HG03064 (cell line): ENCODE measurements at regions not wholly inside any gene's neighbourhood (a gene's known extent, or its start where the extent isn't known, plus 50 kb on each side); places are given as distances from the start of the nearest gene placed in this dataset.

Experiments
- ATAC-seq: cut with Tn5 transposase; IDR thresholded peaks from one replicate; pipeline ENCODE4 v1.9.1; 2021; ENCODE audit warnings: low read depth; ENCODE audit not compliant: unreplicated experiment

DNA sequence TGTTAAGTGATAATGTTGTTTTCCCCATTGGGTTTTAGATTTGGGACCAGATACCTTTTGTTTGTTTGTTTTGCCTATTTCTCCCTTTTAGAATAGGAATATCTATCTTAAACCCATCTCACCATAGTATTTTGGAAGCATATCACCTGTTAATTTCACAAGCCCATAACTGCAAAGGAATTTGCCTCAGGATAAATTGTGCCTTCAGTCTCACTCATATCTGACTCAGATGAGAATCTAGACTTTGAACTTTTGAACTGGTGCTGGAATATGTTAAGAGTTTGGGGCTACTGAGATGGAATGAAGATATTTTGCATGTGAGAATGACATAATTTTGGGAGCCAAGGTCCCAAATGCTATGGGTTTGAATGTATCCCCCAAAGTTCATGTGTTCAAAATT lies 607.4 kb downstream of the HACE1 start:
- no peak for ATAC-seq

DNA sequence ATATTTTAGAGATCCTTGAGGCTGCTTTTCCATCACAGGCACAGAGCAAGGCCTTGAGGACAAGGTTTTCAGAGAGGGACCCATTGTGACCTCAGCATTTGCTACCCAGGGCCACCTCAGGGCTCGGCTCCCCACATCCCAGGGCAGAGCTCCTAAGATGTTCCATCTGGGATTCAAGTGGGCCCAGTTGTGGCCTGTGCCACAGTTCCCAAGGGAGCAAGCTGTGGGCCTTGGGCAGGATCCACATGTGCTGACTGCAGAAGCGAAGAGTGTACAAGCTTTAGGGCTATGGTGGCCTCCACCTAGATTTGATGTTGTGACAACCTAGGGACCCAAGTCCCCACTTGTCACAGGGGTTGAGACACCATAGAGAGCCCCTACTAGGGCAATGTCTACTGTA lies 608.1 kb downstream of the HACE1 start:
- ATAC-seq, result no peak

DNA sequence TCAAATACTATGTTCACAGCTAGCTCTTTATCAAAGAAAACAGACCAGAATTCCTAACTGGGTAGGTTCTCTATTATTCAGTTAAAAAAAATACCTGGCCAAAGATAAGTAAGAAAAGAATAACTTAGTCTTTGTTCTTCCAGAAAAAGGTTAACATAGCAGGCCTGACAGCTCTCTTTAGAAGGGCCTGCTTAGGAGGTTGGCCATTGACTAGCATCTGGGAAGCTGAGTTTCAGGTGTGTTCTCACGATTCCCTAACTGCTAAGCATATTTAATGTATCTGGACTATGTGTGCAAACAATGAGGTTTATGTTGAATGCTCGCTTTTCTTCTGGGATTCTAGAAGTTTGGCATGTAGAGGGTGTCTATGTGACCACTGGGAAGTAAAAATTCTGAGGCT lies 618.9 kb downstream of the HACE1 start:
- no peak for ATAC-seq

DNA sequence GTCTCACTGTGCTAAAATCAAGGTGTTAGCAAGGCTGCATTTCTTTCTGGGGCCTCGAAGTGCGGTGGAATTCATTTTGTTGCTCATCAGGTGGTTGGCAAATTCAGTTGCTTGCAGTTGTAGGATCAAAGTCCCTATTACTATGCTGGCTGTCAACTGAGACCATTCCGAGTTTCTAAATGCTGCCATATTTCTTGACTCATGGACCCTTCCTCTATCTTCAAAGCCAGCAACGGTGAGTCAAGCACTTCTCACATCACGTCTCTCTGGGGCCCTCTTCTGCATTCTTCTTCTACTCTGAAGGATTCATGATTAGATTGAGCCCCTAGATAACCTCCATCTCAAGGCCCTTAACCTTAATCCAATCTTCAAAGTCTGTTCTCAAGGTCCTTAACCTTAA lies 619.7 kb downstream of the HACE1 start:
- ATAC-seq, result no peak

DNA sequence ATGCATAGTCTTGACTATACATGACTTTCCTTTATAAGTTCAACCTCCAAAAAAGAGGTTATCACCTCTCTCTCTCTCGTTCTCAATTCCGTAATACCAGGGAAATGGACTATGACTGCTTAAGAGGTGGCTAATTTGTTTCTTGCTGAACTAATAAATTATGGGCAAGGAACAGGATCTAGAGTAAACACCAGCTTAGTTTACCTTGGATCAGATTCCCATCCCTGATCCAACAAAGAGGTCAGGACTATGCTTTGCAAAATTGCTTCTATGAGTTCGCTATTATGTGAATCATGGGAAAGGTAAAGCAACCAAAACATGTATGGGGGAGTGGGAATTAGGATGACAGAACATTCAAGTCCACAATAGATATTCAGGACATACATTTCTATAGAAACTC lies 630.7 kb downstream of the HACE1 start:
- no peak for ATAC-seq

DNA sequence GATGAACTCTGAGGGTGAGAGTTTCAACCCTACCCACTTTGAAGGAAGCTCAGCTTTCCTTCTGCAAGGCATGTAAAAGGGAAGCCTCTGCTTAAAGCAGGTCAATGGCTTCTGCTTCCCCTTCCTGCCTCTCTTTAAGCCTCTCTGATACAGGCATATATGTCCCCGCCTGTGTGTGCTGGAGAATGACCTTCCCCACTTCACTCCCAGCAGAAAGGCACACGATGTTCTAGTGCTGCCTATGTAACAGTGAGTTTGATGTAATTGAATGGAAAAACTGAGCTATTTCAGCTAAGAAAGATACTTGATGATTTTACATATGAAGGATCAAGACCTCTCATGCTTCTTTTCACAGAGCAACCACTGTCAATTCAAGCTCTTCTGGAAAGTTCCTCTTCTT lies 632.2 kb downstream of the HACE1 start:
- no peak for ATAC-seq

DNA sequence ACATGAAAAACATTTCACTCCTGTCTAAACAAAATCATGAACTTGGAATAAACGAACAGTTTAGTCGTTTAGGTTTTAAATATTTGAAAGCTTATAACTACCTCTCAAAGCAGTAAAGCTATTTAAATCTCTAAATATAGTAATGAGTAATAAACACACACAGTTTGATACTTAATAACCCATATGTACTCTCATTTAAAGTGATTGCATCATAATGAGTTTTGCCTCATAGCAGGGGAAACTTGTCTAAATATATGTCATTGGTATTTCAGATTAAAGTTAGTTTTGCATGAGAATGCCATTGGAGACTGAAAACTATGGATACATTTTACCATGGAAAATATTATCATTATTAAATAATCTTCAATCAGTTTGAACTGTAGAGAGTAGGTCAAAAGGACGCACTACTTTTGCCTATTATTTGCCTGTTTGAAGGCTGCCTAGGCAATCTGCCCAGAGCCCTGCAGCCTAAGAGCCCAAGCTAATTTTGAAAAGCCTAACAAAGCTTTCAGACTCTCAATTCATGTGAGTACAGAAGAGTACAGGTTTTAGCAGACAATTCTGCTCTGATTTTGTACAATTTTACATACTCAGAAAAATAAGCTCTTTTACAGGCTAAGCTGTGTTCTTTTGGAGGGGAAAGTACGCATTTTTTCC lies 632.8 kb downstream of the HACE1 start:
- ATAC-seq, result no peak

DNA sequence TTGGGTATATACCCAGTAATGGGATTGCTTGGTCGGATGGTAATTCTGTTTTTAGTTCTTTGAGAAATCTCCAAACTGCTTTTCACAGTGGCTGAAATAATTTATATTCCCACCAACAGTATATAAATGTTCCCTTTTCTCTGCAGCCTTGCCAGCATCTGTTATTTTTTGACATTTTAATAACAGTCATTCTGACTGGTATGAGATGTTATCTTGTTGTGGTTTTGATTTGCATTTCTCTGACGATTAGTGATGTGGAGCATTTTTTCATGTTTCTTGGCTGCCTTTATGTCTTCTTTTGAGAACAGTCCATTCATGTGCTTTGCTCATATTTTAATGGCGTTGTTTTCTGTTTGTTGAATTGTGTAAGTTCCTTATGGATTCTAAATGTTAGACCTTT lies 641.6 kb downstream of the HACE1 start:
- no peak for ATAC-seq

DNA sequence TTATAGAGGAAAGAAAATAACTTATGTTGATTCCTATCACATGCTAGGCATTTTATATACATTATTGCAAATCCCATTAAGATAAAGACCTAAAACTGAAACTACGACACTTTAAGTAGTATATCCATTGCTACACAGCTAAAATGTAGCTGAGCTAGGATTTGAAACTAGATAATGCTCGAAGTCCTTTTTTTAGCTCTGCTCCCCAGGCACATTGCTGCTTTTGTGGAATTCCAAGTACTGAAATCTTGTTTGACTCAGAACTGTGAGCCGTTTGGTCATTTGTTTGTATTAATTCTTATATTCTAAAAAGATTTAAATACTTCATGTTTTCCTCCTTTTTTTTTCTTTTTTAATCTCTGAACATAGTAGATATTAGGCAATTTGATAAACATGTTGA lies 644.8 kb downstream of the HACE1 start:
- no peak for ATAC-seq

DNA sequence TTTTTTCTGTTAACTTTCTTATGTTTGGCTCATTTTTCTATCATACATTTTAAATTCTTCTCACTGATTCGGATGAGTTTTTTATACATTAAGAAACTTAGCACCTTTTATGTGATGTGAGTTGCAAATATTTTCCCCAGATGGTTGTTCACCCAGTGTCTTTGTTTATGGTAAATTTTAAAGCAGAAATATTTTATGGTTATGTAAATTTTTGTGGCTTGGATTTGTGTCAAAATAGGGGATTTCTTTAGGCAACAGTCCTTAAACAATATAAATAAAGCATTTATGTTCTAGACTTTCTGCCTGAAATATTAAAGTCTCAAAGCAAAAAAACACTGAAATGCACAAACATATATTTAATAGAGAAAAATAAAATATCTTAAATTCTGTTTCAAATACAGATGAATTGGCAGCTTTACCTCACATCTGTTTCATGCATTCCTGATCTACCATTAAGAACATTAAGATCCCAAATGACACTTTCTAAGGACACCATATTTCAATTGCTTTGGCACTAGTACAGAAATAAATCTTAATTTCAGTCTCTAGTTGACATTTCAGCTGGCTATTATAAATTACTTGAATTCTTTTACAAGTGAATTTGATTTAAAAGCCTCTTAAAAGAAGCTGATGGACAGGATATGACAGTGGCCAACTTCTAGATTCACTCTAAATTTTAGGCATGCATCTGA lies 646.6 kb downstream of the HACE1 start:
- no peak for ATAC-seq

DNA sequence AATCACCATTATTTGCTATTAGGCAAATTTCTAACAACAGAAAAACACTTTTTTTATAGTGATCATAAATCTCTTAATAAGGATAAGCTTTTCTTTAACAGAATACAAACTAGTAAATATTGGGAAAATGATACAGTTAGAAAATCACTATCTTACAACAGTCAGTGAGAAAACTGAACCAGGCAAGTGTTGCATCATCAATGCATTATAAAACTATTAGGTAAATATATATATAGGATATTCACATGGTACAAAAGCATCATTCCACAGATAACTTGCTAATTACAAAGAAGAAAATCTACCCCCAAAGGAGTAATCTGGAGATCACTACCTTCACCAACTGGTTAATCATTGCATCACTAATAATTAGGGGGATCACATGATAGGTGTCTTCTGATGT lies 652.1 kb downstream of the HACE1 start:
- no peak for ATAC-seq

DNA sequence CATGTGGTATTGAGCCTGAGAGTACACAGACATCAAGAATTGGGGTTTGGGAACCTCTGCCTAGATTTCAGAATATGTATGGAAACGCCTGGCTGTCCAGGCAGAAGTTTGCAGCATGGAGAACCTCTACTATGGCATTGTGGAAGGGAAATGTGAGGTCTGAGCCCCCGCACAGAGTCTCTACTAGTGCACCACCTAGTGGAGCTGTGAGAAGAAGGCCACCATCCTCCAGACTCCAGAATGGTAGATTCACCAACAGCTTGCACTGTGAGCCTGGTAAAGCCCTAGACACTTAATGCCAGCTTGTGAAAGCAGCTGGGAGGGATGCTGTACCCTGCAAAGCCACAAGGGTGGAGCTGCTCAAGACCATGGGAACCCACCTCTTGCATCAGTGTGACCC lies 658.2 kb downstream of the HACE1 start:
- no peak for ATAC-seq

DNA sequence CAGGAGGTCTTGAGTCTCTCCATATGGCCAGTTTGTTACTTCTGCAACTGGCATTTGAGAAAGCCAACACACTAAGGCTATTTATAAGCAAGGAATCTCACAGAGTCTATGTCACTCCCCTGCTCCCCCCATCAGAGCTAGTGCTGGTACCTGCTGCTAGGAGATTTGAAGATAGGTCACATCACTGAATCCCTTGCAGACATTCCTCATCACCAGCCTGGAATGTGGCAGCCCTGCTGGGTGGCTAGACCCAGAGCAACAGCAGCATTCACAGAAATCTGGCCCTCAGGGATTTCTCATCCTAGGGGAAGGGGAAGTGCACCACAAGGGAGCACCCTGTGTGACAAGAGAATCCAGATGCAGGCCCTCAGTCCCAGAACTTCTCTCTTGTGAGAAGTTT lies 672.1 kb downstream of the HACE1 start:
- no peak for ATAC-seq

DNA sequence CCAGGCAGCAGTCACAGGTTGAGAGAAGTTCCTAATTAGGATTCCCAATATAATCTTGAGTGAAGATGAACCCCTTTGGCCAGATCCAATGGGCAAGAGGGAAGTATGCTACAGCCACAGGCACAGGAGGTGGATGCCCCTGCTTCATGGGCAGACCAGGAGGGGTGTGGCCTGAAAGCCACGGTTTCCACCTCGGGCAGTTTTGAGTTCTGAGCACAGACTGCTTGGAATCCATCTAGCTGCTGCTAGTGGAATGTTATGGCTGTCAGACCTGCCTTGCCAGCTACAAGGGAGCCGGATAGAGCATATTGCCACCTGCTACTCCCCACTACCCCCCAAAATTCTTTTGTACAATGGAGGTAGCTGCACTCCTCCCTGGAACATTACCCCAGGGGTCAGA lies 672.9 kb downstream of the HACE1 start:
- ATAC-seq, result no peak

DNA sequence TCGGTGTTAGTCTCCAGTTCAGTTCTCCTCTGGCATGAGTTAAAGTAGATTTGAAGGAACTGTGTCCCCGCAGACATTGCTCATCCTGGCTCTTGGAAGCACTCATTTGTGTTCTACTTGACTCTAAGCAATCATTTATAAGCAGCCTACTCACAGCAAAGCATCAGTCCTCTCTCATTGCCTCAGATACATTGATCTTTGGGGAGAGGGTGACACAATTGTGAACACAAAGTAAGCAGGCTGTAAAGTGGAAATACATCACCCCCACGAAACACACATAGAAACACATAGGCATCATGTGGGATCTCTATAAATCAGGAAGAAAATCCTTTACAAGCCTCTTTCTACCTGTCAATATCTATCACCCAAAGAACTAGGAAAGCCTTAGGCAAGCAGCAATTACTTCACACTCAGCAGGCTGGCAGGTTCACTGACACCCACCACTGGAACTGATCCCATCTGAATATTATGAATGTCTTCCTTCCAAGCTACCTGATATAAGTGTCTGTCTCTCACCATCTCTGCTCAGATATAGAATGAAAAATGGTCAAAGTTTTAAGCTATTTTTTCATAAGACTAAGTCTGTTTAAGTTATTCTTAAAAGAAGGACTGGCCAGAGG lies 675.8 kb downstream of the HACE1 start:
- ATAC-seq, result no peak

DNA sequence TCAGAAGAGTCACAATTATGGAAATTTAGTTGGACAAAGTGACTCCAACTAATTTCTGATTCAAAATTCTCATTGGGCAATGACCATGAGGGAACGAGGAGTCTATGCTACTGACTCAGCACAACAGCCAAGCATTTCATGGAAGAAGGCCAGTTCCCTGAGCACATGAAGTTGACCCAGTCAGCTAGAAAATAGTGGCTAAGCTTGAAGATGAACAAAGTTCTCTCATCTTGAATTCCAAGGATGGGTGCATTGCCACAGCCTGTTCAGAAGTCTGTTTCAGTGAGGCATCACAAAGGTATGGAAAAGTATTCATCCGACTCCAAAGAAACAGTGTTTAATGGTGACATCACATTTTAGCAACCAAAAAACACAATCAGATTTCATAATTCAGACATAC lies 676.9 kb downstream of the HACE1 start:
- no peak for ATAC-seq

DNA sequence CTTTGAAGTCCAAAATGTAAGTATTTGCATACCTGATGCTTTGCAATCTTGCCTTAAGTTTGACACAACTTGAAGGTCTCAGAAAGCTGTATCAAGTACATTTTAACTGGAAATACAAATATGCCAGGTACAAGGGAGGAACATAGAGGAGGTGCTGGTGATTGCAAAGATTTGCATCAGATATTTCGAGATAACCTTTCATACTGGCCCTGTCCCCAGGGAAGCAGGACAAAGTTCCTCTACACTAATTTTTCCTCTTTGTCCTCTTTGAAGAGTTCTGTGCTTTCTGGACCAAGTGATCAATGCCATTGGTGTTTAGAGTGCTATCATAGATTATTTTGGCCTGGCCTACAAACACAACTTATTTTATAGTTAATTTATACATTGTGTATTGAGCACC lies 686.1 kb downstream of the HACE1 start:
- no peak for ATAC-seq

DNA sequence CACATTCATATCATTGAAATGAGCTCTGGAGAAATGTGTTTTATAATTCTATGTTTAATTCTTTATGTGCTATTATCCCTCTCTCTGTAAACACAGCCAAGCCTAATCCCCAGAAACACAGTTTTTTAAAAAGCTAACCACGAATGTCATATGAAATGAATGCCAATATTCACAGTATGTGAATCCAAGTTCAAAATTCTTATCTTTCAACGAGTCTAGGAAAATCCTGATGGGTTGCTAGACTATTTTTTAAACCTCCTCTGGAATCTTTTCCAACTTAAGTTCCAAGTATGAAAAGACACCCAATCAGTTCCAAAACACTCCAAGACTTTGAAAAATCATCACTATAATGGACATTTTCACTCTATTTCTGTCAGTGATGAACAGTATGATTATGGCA lies 689.3 kb downstream of the HACE1 start:
- no peak for ATAC-seq

DNA sequence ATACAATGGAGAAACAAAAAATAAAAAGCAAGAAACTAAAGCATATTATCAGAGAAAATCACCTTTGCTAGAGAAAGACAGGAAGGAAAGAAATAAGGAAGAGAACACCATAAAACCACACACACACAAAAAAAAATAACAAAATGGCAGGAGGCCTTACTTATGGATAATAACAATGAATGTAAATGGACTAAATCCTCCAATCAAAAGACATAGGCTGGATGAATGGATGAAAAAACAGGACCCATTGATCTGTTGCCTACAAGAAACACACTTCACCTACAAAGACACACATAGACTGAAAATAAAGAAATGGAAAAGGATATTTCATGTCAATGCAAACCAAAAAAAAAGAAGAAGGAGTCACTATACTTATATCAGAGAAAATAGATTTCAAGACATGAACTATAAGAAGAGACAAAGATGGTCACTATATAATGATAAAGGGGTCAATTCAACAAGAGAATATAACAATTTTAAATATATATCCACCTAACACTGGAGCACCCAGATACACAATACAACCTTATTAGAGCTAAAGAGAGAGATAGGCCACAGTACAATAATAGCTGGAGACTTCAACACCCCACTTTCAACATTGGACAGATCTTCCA lies 693.6 kb downstream of the HACE1 start:
- no peak for ATAC-seq

DNA sequence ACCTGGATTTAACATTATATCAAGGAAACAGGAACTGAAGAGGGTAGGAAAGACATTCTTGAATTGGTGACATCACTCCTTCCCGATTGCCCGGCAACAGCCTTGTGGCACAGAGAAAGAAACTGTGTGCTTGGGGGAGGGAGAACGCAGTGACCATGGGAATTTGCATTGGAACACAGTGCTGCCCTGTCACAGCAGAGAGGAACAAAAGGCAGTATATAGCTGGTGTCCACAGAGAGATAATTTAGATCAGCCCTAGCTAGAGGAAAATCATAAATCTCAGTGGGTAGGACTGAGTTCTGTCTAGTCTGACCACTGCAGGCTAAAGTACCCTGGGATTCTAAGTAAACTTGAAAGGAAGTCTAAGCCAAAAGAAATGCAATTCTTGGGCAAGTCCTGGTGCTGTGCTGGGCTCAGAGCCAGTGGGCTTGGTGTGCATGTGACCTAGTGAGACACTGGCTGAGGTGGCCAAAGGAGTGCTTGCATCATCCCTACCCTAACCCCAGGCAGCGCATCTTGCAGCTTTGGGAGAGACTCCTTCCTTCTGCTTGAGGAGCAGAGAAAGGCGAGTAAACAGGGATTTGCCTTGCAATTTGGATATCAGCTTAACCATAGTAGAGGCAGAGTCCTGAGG lies 697.6 kb downstream of the HACE1 start:
- no peak for ATAC-seq

DNA sequence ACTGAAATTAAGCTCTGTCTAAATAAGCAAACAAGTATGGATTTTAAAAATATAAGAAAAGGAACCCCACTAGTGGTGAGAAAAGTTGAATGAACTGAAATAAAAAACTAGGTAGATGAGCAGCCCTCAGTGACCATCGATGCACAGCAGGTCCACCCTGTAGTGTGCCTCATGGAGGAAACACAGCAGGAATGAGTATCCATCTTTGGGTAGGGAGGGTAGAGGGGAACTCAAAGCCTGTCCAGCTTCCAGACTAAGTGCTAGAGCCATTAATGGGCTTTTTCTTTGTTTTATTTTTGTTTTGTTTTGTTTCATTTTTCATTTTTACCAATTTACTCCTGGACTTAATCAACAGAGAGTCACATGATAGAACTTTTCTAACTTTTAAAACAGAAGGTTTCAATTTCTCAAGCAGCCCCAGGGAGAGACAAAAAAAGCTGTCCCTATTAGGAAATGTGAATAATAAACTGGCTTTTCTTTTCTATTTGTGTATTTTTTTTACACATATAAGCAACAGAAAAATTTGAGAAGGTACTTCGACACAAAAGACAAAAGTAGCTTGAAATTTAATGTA lies 700.6 kb downstream of the HACE1 start:
- ATAC-seq, result no peak
